ENCODE measurements at regions not wholly inside any gene's neighbourhood (a gene's known extent, or its start where the extent isn't known, plus 50 kb on each side); places are given as distances from the start of the nearest gene placed in this dataset.
A peak's percentile ranks its signal among the peaks of the same experiment; 100 is the strongest.

DNA sequence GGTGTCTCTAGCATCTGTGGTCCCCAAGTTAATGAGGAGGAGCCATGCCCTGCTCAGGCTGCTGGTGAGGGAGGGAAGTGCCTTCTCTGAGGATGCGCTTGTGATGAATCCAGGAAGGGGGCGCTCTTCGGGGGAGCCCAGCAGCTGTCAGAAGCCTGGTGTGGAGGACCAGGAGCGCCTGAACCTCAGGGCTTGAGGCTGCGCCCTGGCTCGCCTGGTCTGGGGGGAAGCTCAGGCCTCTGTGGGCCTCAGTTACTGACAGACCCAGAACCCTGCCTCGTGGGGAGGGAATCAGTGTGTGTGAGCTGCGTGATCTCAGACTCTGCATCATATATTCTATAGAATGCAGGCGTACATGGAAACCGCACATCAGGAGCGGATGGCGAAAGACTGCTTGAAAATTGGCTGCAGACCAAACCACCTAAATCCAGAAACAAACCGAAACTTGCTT lies 126.1 kb downstream of the SEC14L1 start:
- DNase-seq: no peak

DNA sequence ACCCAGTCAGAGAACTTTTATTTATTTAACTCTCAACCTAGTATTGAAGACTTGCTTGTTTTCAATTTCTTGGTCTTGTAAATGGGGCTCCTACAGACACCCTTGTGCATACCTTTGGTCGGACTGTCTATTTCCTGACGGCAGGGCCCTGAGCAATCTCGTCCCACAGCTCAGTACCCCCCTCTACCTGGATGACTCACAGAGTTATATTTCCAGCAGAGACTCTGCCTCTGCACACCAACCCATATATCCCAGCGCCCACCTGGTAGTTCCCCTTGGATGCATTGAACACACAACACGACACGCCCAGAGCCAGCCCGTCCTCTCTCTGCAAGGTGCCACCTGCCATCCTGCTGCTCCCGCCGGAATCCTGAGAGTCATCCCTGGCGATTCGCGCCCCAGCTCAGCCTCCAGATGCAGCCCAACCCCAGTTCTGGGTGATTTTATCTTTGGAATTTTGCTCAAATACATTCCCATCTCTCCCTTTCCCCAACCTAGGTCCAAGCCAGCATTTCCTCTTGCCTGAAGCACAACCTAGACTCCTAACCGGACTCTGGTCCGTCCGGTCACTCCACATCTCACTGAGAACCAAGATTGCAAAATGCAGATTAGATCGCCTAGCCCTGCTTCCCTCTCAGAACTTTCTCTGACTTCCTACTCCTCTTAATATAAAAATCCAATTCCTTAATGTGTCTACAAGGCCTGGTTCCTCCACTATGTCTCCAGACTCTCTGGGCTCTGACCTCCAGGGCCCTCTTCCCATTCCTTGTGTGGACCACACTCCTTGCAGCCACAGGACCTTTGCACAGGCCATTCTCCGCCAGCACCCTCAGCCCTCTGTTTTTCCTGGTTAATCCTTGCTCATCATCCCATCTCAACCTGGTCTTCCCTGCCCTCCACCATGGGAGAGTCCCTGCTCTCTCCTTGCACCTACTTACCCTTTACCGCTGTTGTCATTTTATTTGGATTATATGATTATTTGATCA lies 129.2 kb downstream of the SEC14L1 start:
- no peak for DNase-seq

DNA sequence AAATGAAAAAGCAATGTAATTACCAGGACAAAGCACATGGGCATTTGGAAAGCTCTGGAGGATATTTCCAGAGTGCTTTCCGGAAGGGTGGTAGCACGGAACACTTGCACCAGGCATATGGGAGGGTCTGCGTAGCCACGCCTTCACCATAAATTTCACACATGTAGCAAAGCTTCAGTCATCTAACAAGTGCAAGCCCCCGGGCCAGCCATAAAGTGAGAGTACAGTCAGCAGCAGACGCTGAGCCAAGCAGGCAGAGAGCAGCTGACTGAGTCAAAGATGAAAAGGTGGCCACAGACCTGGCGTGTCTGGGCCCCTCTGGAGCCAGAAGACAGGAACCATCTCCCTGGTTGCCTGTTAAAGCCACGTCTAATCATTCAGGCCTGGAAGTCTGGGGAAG lies 130.6 kb downstream of the SEC14L1 start:
- DNase-seq: no peak

DNA sequence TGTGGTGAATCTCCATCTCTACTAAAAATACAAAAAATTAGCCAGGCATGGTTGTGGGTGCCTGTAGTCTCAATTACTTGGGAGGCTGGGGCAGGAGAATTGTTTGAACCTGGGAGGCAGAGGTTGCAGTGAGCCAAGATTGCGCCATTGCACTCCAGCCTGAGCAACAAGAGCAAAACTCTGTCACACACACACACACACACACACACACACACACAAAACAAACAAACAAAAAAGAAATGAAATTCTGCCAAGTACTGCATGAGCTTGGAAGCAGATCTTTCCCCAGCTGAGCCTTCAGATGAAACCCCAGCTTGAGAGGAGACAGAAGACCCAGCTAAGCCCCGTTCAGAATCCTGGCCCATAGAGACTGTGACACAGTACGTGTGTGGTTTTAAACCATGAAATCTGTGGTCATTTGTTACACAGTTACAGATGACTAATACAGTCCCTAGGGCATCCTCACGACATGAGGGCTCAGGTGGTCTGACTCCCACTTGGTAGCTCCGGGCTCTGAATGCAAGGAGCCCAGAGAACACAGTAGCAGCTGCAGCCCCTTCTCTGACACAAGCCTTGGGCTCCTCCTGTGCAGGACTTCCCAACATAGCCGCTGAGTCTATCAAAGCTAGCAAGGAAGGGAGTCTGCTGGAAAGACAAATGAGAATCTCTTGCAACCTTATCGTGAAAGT lies 132.8 kb downstream of the SEC14L1 start:
- DNase-seq: no peak

DNA sequence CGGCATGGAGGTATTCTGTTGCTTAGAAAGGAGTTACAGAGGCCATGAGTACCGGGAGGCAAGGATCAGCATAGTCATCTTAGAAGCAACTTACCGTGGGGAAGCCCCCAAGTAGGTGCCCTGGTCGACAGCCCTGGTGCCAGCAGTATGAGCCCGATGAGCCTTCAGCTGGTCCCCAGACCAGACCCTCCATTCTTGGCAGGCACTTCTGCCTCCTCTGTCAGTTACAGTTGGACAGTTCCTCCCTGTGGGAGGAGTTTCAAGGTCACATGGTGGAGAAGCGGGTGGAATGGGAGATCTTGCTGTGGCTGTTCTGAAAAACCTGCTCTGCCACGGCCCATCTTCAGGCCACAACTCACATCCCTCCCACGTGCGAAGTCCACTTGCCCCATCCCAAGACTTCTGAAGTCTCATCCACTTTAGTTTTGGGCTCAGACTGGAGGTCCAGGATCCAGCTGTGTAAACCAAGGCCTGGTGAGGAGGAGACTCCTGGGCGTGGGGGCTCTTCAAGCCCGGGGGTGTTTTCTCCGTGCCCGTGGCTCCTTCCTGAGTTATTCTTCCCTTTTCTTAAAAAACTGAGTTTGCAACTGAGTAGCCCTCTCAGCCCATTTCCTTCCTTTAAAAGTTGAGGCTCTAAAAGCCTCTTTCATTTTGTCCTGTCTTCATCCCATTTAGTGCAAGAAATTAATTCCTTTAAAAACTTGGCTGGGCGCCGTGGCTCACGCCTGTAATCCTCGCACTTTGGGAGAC lies 133.5 kb downstream of the SEC14L1 start:
- no peak for DNase-seq

DNA sequence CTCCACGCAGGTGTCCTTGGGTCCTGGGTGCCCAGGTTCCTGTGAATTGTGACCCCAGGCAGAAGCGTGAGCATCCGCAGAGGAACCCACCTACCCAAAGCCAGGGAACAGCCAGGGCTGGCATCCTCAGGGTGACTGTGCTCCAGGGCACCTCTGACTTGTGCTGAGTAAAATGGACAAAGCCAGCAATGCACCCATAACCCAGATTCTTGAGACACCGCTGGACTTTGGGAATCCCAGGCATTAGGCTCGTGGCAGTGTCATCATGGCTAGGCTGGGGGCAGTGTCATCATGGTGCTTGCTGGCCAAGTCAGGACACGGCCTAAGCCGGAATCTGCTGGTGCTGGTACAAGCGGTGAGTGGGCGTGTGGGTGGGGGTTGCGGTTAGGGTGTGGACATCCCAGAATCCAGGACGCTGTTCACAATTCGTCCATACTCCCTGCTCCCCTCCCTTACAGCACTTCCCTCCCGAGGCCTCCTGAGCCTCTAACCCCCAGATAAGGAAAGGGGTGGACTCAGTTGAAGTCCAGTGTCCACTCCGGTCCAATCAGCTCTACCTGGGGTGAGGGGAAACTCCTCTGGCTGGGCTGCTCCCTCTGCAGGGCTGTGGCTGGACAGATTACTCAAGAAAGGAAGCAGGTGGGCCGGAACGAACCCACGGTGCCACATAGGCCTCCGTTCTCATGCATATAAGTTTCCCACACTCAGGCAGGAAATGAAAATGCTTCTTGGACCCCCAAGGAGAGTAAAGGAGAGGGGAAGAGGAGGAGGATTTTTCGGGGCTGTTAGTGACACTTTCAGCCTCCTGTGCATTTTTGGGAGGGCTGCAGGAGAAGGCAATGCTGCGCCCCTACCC lies 138.9 kb downstream of the SEC14L1 start:
- DNase-seq: no peak

DNA sequence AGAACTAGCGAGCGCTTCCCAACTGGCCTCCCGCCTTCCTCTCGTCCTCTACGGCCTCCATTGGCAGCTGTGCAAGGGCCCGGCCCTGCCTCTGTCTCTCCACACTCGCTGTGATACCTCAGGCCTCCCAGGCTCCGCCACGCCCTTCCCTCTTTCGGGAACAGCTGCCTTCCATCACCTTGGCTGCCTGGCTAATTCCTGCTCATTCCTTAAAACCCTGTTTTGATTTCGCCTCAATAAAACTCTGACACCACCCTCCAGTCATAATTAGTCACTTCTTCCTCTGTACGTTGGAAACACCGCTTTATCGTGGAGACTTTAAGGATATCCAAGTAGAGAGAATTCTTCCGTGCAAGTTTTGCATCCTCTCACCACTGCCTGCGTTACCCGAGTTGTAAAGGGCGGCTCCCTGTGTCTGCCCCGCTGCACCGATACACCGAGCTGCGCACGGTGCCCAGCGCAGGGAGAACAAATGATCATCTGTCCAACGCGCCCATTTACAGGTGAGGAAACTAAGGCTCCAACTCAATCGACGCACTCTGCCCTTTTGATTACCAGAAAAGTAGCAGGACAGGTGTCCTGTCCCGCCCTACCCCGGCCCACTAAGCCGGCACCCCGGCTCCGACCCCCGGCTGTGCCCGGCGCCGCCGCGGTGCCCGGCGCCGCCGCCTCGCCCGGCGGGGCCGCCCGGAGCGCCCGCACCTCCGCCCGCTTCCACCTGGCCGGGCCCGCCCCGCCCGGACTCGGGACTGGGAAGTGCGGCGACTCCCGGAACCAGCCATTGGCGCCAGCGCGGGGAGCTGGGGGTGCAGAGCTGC lies 139.7 kb downstream of the SEC14L1 start:
- no peak for DNase-seq

DNA sequence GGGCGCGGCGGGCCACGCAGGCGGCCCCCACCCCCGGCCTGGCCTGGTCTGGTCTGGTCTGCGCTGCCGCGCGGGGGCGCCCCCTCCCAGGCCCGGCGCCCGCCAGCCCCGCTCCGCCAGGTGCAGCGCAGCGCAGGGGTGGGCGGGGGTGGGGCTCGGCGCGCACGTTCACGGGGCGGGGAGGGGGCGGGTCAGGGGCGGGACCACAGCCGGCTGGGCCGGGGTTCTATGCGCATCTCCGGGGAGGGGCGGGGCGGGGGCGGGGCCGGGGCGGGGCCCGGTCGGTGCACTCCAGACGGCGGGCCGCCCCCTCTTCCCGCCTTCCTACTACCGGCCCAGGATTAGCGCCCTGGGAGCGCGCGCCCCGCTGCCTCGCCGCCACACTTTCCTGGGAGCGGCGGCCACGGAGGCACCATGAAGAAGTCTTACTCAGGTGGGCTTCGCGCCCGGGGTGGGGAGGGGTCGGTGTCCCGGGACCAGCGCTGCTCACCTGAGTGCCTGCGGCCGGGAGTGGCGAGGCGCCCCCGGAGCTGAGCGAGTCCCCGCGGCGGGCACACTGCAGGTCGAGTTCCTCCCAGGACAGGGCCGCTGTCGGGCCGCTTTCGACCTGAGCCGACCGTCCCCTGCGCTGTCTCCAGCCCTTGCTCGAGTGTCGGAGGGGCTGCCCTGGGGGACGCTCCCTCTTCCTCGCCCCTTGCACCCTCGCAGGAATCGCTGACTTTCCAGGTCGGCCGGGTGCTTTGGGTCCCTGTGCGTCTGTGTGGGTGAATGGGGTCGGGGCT lies 140.5 kb downstream of the SEC14L1 start:
- DNase-seq: peak; percentile 49

DNA sequence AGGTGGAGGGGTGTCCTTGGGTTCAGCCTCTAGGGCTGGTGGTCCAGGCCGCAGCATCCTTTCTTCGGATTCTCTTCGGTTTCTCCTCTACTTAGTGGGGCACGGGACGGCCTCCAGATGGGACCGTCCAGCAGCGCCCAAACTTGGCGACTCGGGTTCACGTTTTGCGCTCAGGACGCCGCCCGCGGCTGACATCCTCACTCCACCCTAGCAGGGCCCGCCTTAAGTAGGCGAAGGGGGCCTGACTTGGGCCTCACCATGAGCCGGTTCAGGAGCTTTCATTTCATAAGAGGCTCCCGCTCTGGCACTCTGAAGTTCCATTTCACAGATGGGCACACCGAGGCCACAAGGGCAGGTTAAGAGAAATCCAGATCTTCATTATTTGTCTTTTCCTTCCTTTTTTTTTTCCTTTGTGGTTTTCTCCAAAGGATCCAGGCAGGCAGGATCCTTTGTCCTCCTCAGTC lies 141.2 kb downstream of the SEC14L1 start:
- DNase-seq: no peak

DNA sequence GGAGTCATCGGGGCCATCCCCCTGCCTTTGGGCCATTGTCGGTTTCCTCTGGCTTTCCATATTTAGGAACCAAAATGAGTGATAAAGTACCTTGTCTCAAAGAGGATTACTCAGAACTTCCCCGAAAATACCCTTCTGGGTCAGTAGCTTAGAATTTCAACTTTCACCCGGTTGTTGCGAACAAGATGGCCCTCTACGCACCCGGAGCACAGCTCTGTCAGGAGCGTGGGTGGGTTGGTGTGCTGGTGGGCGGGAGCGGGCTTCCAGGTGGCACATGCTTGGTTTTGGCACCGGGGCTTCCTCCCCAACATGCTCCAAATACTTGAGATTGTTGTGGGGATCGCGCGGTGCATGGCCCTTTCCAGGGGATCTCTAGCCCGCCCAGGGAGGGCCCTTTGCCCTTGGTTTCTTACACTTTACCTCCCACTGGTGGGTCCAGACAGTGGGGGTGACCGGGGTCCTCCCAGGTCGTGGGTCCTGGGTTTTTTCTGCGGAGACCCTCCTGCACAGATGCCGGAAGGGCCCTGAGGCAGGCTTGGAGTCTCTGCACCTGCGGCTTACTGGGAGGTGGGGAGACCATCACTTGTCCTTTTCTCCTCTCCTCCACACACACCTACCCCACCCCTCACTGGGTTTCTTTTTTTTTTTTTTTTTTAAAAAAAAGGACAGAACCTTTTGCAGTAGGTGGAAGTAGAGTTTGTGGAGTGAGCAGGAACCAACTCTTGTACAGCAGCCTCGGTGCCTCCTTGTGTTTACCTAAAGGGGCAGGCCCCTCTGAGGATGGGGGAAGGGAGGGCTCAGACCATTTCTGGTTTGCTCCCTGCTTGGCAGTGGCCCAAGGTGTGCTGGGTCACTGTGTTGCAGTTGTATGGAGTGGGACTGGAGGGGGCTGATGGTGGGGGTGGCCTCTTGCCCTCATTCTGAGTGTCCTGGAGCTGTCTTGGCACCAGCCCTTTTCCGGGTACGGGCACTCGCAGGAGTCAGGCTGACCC lies 142.1 kb downstream of the SEC14L1 start:
- no peak for DNase-seq

DNA sequence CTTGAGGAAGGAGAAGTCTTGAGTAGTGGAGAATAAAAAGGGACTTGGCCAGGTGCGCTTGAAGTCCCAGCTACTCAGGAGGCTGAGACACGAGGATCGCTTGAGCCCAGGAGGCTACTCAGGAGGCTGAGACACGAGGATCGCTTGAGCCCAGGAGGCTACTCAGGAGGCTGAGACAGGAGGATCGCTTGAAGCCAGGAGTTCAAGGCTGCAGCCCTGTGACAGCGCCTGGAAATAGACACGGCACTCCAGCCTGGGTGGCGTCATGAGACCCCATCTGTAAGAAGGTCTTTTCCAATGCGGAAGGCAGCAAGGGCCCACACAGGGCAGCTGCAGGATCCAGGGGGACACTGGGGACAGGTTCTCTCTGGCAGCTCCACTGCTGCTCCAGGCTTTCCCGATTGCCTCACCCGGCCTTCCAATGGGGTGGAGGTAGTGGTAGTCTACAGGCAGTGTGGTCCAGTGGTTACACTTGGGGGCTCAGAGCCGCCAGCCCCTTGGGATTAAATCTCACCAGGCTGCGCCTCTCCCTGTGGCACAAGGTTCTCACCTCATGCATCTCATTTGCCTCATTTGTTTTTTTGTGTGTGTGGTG lies 143.4 kb downstream of the SEC14L1 start:
- DNase-seq: no peak

DNA sequence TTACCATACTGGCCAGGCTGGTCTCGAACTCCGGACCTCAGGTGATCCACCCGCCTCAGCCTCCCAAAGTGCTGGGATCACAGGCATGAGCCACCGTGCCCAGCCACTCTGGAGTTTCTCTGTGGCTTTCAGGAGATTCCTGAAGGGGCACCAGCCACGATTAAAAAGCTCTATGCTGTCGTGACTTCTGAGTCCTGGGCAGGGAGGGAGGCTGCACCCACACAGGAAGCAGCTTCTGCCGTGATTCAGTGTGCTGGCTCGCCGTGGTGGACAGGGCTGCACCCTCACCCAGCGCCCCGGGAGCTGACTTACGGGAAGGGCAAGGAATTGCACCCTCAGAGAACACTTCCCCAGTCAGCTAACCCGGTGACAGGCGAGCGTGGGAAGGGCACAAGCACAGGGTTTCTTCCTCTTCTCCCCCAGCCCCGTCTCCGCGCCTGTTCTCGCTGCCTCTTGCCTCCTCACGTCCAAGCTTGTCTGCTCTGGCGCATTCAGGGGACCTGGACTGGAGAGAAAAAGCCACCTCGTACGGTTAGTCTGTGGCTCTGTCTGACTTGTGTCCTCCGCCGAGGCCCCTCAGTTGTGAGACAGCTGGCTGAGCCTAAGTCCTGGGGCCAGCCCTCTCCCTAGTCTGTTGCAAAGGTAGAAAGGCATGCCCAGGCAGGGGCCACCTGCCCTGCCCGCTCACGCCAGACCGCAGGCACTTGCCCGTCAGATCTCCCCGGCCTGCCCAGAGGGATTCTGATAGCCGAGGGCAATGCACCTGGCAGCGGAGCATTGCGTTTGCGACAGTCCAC lies 145.0 kb downstream of the SEC14L1 start:
- DNase-seq: no peak

DNA sequence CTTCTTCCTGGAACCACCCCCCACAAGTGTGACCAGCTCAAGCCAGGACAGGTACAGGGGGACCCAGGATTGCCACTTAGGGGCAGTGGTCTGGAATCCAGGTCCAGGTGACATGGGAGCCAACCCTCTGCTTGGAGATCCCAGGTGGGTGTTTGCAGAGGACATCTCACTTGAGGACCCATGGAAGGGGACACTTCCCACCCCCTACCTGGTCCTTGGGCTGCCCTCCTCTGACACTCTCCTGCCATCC lies 145.5 kb downstream of the SEC14L1 start:
- DNase-seq: no peak

DNA sequence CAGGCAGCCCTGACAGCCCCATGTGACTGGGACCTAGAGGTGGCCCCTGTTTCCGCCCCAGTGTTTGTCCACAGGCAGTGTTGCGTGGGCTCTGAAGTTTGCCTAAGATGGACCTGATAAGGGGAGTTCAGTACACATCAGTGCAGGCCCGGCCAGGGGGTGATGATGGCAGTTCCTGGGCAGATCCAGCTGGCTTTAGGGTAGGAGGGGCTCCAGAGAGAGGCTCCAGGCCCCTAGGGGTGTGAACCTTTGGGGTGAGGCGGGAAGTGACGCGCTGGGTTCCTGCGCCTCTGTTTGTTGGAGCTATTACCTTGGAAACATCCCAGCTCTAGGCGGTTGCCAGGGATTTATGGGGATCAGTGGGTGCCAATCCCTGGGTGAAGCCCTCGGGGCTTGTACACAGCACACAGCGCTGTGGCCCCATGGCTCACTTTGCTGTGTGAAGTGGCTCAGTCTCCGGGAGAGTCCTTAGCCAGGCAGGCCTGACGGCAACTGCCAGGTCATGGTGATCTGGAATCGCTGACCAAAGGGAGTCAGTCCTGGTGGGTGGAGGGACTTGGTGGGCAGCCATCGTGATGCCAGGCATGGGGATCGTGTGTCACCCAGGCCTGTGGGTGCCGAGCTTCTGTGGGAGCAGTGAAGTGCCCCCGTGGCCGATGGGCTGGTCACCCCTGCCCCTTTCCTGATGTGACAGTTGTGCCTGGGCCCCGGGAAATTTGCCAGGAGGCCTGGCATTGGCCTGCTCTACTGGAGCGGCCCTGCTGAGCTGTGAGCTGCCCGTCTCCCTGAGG lies 146.1 kb downstream of the SEC14L1 start:
- no peak for DNase-seq

DNA sequence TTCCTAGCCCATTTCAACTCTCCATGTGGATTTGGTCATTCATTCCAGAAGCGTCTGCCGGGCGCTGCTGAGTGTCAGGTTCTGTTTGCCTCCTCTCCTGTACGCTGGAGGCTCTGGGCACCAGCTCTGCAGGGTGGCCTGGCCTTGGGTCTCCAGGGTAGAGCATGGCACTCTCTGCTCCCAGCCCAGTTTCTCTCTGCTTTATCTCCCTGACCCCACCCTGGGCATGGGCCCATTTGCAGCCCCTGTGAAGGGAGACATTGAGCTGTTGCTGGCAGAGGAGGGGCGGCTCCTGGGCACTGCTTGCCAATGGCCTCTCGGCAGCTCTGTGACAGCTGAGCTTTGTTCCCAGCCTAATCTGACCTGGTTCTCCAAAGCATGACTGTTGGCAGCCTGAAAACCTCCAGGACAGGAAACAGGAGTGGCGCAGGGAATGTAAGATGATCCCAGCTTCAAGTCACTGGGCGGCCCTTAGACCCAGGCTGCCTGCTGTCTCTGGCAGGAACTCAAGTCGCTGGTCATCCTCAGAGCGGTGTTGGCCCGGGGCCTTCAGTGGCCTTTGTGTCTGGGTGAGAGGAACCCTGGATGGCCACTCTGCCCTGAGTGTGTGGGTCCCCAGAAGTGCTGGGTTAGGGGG lies 146.8 kb downstream of the SEC14L1 start:
- DNase-seq: peak; percentile 68

DNA sequence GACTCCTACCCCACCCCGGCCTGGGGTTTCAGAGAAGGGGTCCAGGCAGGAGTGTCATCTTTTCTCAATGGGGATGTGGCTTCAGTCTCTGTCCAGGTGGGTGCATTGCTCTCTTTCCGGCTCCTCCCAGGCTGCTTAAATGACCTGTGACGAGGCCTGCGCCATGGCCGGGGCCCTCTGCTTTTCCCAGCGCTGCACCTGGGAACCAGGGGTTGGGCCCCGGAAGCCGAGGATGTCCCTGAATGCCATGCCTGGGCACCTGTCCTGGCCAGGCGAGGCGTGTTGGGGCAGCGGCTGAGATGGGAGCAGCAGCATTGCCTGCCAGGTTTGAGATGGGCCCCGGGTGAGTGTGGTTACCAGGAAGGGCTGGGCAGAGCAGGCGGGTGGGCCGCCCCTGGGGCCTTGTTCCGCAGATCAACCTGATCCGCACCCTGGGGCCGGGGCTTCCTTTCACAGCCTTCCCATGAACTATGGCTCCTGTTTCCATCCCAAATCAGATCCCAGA lies 147.4 kb downstream of the SEC14L1 start:
- no peak for DNase-seq

All from right hindlimb (tissue), 1 donor.